Nephron progenitor cell (in vitro differentiated cells): ENCODE measurements at regions not wholly inside any gene's neighbourhood (a gene's known extent, or its start where the extent isn't known, plus 50 kb on each side); places are given as distances from the start of the nearest gene placed in this dataset.
"Not testable (repeated sequence)": the region's sequence is repeated elsewhere in the genome, so short reads cannot be mapped to it uniquely, and the experiment has no call there.

Experiments used
- DNase-seq: peaks from one replicate; pipeline ENCODE4 v3.0.0; 2021
- H3K27ac Mint-ChIP-seq: 2 replicates; pipeline ENCODE4 v1.8.0; 2021; ENCODE audit warnings: mild to moderate bottlenecking, moderate library complexity, mixed read lengths
- H3K27me3 Mint-ChIP-seq: 2 replicates; pipeline ENCODE4 v1.8.0; 2021; ENCODE audit warnings: mild to moderate bottlenecking, low read depth, mixed read lengths; ENCODE audit not compliant: poor library complexity
- H3K36me3 Mint-ChIP-seq: 2 replicates; pipeline ENCODE4 v1.8.0; 2021; ENCODE audit warnings: low read depth, mixed read lengths
- H3K4me1 Mint-ChIP-seq: 2 replicates; pipeline ENCODE4 v1.8.0; 2021; ENCODE audit warnings: mixed read lengths
- H3K4me3 Mint-ChIP-seq: 2 replicates; pipeline ENCODE4 v1.8.0; 2021; ENCODE audit warnings: mild to moderate bottlenecking, moderate library complexity, mixed read lengths
- H3K9me3 Mint-ChIP-seq: 2 replicates; pipeline ENCODE4 v1.8.0; 2021; ENCODE audit warnings: mild to moderate bottlenecking, moderate library complexity, mixed read lengths
- TF ChIP-seq, protein P1 (sequence below): fragments of 200-600 bp; sonication (generic); IDR thresholded peaks from 2 replicates; pipeline ENCODE4 v1.5.0; 2021; ENCODE audit warnings: antibody characterized with exemption

DNA sequence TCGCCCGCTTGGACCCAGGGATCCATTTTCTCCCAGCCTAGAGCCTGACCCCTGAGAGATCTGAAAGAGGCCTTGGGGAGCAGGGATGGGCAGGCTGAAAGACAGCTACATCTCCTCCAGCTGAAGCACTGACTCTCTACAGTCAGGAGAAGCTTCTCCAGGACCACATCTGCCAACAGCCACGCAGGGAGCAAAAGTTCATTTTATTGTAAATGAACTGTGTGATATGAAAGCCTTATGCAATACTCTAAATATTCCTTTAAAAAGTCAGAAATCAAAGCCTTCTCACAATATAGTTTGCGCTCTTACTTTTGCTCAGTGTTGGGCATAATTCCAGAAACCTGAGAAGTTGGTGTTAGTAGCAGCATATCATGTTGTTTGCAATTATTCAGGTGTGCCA, 428.9 kb upstream of the RAB6C start:
- TF ChIP-seq, protein P1, sequence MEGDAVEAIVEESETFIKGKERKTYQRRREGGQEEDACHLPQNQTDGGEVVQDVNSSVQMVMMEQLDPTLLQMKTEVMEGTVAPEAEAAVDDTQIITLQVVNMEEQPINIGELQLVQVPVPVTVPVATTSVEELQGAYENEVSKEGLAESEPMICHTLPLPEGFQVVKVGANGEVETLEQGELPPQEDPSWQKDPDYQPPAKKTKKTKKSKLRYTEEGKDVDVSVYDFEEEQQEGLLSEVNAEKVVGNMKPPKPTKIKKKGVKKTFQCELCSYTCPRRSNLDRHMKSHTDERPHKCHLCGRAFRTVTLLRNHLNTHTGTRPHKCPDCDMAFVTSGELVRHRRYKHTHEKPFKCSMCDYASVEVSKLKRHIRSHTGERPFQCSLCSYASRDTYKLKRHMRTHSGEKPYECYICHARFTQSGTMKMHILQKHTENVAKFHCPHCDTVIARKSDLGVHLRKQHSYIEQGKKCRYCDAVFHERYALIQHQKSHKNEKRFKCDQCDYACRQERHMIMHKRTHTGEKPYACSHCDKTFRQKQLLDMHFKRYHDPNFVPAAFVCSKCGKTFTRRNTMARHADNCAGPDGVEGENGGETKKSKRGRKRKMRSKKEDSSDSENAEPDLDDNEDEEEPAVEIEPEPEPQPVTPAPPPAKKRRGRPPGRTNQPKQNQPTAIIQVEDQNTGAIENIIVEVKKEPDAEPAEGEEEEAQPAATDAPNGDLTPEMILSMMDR = no peak
- Mint-ChIP-seq H3K27me3 (peaks cover 3% of the 10 kb centered on the region), H3K36me3 (no peaks in the 10 kb centered on the region), H3K9me3 (peaks cover 5% of the 10 kb centered on the region), H3K4me1 (peaks cover 5% of the 10 kb centered on the region), H3K27ac (no peak overlapping the region), H3K4me3 (no peak overlapping the region)
- no peak for DNase-seq

DNA sequence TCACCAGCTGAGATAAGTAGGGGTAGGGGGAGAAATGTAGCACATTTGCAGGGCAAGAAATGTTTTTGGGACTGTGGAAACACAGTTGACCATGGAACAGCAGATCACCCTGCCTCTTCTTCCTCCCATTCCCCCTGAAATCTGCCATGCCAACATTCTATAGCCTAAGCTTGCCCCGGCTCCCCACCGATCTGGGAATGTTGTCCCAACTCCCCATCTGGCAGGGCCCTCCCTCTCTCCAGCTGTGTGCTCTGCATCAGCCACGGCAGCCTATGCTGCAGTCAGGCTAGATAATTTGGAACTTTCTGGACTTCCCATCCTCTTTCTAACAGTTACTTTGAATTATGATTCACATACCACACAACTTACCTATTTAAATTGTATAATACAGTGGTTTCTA, 425.1 kb upstream of the RAB6C start:
- H3K27ac Mint-ChIP-seq = no peak overlapping the region
- H3K9me3 Mint-ChIP-seq = no peaks in the 10 kb centered on the region
- no peak overlapping the region for H3K4me3 Mint-ChIP-seq
- H3K4me1 Mint-ChIP-seq = peaks cover 5% of the 10 kb centered on the region
- H3K36me3 Mint-ChIP-seq = no peaks in the 10 kb centered on the region
- TF ChIP-seq, protein P1 = no peak
- DNase-seq = no peak
- H3K27me3 Mint-ChIP-seq = peaks cover 3% of the 10 kb centered on the region

DNA sequence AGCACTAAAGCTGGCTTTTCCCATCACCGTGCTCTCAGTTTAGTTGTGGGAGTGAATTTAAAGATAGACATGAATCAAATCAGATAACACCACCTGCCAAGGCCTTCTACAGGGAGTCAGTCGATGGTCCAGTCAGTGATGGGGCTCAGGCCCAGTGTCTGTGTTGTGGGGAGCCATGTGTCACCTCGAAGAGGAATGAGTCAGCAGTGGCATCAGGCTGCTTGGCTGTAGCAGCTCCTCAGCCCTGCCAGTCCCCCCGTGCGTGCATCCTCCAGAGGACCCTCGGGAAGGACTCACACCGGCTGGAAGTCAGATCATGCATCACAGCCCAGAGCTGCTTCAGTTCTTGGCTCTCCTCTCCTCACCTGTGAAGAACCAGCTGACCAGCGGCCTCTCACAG, 420.4 kb upstream of the RAB6C start:
- H3K9me3 Mint-ChIP-seq = no peaks in the 10 kb centered on the region
- TF ChIP-seq, protein P1 = no peak
- H3K27me3 Mint-ChIP-seq = peaks cover 4% of the 10 kb centered on the region
- no peak overlapping the region for H3K4me3 Mint-ChIP-seq
- no peak for DNase-seq
- no peaks in the 10 kb centered on the region for H3K36me3 Mint-ChIP-seq
- H3K27ac Mint-ChIP-seq = no peak overlapping the region
- no peaks in the 10 kb centered on the region for H3K4me1 Mint-ChIP-seq

DNA sequence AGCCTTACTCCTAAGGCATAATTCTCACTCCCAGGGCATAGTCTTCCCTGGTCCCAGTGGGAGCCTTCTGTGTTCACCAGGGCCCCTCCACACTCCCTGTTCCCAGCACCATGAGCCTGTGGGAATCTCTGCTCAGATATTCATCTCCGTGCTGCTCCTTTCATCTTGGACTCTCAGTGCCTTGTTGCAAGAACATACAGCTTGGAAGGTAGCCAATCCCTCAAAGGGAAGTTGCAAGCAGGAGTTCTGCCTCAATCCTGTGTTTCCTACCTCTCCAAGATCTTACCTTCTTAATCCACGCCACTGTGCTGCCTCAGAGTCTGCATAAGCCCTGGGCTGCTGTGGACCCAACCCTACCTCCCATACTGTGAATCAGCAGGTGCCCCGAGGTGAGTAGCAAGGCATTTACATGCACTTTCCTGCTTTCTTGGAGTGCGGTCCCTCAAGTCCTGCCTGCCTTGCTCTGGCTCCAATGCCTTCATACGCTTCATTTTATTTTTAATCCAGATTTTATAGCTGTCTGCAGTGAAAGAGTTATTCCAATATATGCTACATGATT, 413.8 kb upstream of the RAB6C start:
- Mint-ChIP-seq H3K27me3 (peaks cover 6% of the 10 kb centered on the region), H3K4me1 (no peaks in the 10 kb centered on the region), H3K36me3 (peaks cover 6% of the 10 kb centered on the region), H3K4me3 (no peak overlapping the region), H3K27ac (no peak overlapping the region), H3K9me3 (peaks cover 24% of the 10 kb centered on the region)
- TF ChIP-seq, protein P1 = no peak
- no peak for DNase-seq

DNA sequence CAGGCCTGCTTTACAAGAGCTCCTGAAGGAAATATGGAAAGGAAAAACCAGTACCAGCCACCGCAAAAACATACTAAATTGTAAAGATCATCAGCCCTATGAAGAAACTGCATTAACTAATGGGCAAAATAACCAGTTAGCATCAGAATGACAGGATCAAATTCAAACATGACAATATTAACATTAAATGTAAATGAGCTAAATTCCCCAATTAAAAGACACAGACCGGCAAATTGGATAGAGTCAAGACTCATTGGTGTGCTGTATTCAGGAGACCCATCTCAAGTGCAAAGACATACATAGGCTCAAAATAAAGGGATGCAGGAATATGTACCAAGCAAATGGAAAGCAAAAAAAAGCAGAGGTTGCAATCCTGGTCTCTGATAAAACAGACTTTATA, 408.7 kb upstream of the RAB6C start:
- DNase-seq, H3K27me3 Mint-ChIP-seq, H3K4me1 Mint-ChIP-seq, H3K36me3 Mint-ChIP-seq, H3K4me3 Mint-ChIP-seq, H3K27ac Mint-ChIP-seq: not testable (repeated sequence)
- peaks cover 59% of the 10 kb centered on the region for H3K9me3 Mint-ChIP-seq

DNA sequence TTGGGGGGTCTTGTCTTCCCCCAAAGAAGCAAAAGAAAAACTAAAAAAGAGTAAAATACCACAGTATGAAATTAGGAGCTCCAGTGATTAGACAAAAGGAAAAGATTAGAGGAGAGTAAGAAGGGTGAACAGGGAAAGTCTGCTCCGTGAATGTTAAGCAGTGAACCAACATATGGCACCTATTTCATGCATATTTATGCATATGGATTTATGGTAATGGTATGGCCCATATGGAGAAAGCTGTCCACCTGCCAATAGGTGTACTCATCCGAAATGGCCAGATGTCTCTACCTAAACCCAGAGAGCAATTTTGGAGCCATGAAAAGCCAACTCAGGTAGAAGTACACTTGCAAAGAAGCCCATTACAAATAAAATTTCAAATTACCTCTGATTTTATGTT, 404.0 kb upstream of the RAB6C start:
- TF ChIP-seq, protein P1 = no peak
- peaks cover 40% of the 10 kb centered on the region for H3K9me3 Mint-ChIP-seq
- no peaks in the 10 kb centered on the region for H3K36me3 Mint-ChIP-seq
- no peaks in the 10 kb centered on the region for H3K4me1 Mint-ChIP-seq
- H3K27me3 Mint-ChIP-seq = peaks cover 4% of the 10 kb centered on the region
- H3K4me3 Mint-ChIP-seq = no peak overlapping the region
- no peak for DNase-seq
- no peak overlapping the region for H3K27ac Mint-ChIP-seq
